TTC549 (cell line): ENCODE measurements at regions not wholly inside any gene's neighbourhood (a gene's known extent, or its start where the extent isn't known, plus 50 kb on each side); places are given as distances from the start of the nearest gene placed in this dataset.
"Not testable (repeated sequence)": the region's sequence is repeated elsewhere in the genome, so short reads cannot be mapped to it uniquely, and the experiment has no call there.

ENCODE experiments used
- FAIRE-seq: peaks from 2 replicates; lab custom pipeline; 2012; peaks lifted over from hg19 to GRCh38; lab: Jason Lieb, UNC

DNA sequence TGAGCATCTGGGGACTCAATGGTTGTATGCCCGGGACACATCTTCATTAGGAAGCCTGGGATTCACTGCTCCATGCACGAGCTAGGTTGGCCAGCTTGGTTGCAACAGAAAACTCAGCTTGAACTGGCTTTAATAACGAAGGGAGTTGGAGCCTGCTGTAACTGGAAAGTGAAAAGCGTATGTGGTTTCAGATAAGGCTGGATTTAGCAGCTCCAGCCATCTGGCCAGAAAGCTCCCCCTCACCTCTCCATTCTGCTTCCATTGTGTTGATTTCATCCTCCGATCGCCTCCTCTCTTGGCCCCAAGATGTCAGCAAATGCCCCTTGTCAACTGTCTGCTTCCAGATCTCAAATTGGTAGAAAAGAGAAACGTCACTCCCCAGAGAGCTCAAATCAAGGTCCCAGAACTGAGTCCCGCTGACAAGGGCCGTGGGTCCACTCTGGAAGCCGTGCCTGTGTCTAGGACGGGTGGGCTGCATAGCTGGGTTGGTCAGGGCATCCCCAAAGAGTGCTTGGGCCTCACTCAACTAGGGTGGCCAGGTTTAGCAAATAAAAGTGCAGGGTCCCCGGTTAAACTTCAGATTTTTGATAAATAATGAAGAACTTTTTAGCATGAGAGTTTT is 117.0 kb upstream of the PMEPA1 start:
- no peak for FAIRE-seq

DNA sequence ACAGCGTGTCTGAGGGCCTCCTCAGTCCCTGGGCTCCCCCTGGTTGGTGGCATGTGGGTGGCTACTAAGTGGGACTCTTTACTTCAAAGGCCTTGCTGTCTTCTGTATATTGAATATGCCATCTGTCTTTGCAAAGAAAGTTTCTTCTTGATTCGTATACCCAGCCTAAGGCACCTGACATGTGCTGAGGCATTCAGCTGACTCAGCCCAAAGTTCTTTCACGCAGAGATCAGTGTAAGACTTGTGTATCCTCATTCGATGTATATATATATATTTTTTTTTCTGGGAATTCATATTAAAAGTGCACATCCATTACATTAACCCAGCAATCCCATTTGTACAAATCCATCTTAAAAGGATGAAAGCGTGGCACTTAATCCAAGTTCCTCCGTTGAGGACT is 115.1 kb upstream of the PMEPA1 start:
- no peak for FAIRE-seq

DNA sequence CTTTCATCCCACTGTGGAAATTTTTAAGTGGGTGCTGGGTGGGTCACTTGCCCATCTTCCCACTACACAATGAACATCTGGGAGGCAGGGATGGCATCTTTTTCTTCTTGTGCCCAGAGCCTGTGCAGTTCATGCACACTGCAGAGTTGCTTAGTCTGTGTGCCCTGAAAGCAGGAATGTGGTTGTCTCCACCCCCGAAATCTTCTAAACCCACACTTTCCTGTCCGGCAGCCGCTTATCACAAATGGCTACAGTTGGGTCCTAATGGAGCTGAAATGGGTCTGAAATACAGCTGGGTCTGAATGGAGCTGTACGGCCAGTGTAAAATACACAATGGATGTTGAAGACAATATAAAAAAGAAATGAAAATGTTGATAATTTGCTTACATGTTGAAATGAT is 112.1 kb upstream of the PMEPA1 start:
- FAIRE-seq, result no peak

DNA sequence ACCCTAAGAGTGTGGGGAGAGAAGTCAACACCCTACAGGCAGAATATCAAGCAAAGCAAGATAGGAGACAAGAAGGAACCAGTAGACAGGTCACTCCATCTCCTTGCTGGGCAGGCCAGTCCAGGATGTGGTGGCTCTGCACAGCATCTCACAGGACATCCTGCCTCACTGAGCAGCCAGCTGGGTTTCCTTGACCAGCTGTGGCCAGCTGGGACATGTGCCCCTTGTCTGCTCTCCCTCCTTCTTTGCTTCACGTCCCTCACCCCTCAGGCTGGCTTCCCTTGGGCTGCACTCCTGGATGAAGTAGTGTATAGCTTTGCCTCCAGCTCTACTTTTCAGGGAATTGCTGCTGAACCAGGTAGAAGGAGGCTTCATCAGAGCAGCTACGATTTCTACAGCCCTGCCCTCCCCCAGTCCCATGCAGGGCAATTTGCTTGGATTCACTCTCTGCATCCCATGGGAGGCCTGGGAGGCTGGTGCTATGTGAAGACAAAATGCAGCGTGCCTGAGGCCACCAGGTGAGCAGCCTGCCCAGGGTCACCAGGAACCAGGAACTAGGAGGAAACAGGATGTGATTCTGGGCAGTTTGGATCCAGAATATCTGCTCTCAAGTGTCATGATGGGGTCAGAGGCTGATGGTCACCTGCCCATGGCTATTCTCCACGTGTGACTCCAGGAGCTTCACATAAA is 110.0 kb upstream of the PMEPA1 start:
- FAIRE-seq, result no peak

DNA sequence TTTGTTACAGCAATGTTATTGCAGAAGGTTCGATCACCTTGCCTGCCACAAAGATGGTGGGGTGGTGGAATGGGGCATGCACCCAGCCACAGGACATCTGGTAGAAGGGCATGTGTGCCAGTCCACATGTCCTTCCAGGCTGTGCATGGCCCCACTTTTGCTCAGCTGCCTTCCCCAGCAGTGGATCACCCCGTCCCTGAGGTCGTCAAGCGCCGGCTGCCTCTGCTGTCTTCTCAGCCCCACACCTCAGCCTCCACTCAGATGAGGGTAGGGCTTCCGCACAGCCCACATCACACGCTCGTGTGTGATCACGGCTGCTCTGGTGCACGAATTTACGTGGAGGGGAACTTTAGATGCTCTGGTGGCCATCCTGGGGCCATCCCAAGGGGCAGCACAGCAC is 109.5 kb upstream of the PMEPA1 start:
- no peak for FAIRE-seq

DNA sequence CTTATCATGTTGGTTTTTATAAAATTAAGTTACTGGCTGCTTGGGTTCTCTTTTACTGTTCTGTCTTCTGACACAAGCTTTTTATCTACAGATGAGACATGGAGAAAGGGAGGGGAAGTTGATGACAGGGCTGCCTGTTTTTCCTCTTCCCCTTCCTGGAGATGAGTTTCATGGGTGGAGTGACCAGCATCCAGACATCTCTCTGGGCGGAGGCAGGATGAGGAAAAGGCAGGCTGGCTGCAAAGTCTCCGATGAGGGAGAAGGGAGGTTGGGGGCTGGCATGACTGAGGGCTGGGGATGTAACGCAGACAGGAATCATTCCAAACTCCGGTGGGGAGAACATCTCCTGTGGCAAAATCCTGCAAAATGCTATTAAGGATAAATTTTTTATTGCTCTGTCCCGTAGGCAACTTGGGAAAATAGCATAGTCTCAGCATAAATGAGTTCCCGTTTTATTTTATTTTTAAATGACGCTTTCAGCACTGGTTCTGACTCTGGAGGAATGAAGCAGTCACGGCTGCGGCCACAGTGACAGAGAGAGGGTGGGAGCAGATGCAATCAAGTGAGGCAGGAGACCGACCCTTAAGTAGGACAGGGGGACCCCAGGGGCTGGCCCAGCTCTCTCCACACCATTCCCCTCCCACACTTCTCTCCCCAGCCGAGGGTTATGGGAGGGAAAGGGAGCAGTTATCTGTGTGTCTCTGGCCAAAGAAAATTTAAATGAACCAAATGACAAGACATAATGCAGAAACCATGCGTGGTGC is 108.8 kb upstream of the PMEPA1 start:
- FAIRE-seq, result no peak

DNA sequence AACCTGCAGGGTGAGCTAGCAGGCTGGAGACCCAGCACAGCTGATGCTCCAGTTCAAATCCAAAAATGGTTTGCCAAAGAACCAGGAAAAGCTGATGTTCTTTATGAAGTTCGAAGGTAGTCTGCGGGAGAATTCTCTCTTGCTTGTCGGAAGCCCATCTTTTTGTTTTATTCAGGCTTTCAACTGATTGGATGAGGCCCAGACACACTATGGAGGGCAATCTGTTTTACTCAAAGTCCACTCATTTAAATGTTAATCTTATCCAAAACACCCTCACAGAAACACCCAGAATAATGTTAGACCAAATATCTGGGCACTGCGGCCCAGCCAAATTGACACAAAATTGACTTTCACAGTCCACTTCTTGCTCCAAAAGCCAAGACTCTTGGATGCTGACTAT is 105.6 kb upstream of the PMEPA1 start:
- no peak for FAIRE-seq

DNA sequence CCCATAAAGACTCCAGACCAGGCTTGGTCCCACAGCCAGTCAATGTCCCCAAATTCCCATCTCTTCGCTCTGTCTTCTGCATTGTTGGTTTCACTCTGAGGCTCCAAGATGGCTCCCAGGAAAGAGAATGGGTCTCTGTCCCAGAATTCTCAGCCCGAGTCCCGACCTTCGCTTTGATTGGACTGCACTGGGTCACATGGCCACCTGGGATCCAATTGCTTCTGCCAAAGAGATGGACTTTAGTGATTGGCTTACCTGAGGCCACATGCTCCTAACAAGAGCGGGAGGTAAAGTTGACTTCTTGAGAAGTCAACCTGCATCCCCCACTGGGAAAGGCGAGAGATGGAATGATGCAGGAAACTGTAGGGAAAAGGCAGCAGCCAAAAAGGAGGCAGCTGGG is 104.7 kb upstream of the PMEPA1 start:
- no peak for FAIRE-seq

DNA sequence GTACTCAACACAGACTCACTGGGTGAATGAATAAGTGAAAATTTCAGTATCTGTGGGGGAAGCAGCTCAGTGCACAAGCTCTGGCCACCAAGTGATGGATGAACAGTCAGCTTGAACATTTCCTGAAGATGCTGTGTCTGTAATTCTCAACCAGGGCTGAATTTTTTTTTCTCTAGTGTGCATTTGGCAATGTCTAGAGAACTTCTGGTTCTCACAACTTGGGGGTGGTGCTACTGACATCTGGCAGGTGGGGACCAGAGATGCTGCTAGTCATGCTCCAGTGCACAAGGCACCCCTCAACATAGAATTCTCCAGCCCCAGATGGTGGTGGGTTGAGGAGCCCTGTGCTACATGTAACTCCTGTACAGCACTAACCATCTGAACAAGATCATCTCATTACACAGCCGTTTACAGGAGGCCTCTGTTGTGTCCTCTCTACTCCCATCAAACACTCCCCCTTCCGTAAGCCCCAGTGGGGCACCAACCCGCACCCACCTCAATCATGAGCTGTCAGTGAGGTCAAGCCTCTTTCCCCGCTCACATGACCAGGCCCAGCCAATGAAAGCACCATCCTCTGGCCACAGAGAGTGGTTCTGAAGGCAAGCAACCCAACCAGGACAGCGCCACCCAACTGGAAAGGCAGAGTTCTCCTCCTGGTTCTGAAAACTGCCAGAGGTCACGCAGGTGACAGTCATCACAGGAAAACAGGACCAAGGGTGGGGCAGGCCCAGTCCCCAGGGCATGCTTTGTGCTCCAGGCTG is 103.9 kb upstream of the PMEPA1 start:
- no peak for FAIRE-seq

DNA sequence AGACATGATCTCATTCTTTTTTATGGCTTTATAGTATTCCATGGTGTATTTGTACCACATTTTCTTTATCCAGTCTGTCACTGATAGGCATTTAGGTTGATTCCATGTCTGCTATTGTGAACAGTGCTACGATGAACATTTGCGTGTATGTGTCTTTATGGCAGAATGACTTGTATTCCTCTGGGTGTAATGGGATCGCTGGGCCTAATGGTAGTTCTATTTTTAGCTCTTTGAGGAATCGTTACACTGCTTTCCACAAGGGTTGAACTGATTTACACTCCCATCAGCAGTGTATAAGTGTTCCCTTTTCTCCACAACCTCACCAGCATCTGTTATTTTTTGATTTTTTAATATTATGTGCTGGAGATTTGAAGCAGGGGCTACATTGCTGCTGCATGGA is 102.8 kb upstream of the PMEPA1 start:
- not testable (repeated sequence) for FAIRE-seq

DNA sequence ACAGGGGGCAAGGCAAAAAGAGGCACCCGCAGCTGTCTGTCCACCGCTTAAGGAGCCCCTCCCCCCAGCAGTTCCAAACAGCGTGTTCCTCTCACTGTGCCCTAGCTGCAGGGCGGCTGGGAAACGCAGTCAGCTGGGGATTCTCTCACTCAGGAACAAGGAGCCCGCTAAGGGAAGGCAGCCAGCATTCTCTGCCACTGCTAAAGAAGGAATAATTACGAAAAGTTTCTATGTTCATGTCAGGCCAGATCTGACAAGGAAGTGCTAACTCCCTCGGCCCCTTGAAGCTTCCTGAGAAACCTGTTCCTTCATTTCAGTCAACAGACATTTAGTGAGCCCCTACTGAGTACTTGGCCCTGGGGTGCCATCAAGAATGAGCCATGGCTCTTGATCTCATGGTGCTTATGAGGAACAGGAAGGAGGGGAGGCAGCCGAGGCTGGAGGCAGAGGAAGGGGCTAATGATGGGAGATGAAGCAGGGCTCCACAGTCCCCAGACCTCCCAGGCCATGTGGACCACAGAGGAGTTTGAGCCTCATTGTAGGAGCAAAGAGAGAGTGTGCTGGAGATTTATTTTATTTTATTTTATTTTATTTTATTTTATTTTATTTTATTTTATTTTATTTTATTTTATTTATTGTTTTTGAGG is 101.7 kb upstream of the PMEPA1 start:
- no peak for FAIRE-seq

DNA sequence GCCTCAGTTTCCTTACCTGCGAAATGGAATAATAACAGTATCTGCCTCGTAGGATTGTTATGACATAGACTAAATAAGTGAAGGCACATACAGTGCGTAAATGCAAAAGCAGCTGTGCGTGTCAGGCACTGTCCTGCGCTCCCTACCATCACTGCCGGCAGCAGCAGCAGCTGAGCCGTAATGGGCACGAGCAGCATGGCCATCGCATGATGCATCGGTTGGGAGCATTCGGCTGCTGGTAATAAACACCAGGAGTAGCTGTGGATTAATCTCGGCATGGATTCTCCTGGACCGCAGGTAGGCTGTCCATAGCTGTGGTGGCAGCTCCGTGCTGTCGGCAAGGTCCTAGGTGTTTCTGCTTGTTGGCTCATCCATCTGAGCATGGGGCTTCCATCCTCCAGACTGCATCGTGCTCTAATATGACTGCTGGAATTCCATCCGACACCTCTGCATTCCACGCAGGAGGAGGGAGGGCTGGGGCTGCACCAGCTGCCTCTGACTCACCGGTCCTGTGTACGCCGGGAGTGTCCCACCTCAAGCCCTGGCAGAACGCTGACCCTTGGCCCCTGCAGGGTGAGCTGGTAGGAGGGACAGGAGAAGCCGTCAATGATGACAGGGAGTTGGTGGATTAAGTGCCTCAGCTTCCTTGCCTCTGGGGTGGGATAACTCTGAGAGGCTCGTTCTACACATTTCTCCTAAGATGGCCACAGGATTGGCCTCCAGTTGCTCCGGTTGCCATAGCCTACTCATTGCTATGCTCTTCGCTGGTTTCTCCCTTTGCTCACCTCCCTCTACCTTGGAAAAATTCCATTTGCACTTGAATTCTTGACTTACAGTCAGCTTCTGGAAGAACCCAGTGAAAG is 100.9 kb upstream of the PMEPA1 start:
- FAIRE-seq, result no peak

DNA sequence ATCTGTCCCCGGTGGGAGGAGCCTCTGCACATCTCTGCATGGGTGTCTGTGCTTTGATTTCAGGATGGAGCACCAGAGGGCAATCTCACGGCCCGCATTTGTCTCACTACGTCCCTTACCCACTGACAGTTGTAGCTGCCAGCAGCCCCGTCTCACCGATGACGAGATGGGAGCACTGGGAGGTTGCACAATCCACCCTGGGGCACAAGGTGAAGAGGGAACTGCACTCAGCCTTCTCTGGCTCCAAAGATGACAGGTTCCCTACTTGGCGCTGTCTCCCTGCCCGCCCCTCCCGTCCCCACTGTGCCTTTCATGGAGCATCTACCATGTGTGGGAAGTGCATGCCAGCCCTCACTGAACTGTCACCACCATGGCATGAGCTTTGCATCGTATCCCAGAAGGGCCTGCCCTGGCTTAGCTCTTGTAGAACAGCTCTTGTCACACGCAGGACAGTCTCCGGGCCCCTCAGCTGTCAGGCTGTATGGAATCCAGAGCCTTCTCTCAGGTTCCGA is 99.9 kb upstream of the PMEPA1 start:
- FAIRE-seq, result no peak

DNA sequence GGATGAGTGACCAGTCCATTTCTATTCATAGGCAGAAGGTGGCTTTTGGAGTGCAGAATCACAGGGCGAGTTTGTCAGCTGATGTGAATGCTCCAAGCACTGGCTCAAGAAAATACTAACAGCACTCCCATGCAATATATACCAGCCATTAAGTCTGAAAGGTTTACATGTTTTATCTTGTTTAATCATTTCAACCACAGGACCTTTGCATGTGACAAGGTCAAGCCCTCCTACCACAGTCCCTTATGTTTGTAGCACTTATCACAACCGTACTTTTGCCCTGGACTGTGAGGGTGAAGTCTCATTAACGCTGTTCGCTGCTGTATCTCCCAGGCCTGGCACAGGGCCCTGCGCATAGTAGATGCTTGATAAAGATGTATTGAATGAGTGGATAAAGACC is 99.3 kb upstream of the PMEPA1 start:
- FAIRE-seq, result no peak

DNA sequence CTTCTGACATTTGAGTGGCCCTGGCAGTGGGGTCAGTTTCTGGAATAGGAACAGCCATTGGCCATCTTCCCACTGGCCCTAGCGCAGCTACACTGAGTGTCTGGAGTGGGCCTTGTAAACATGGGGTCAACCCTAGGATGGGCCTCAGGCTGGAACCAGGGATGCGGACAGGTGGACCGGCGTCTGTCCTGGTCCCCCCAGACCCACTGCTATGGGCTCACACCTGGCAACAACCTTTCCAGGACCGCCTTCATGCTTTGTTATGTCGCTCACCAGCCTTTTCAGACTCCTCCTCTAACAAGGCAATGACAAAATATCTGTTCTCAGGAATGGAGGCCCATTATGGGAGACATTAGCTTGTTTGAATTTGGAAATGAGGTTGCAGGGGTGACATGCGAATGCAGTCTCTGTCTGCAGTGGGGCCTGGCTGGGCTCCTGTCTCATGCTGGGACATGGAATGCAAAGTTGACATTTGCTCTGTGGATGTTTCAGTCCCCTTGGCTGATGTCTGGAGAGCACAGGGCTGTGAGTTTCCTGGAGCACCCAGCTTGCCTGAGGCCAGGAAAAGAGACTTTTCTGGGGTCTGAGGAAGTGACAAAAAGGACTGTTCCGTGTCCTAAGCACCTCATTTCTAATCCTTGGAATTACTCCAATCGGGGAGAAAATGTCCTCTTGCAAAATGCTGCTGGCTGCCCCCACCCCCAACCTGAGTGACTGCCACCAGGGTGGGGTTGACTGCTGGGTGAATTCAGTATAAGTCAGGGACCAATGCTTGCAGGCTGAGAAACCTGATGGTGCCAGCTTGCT is 98.7 kb upstream of the PMEPA1 start:
- no peak for FAIRE-seq

DNA sequence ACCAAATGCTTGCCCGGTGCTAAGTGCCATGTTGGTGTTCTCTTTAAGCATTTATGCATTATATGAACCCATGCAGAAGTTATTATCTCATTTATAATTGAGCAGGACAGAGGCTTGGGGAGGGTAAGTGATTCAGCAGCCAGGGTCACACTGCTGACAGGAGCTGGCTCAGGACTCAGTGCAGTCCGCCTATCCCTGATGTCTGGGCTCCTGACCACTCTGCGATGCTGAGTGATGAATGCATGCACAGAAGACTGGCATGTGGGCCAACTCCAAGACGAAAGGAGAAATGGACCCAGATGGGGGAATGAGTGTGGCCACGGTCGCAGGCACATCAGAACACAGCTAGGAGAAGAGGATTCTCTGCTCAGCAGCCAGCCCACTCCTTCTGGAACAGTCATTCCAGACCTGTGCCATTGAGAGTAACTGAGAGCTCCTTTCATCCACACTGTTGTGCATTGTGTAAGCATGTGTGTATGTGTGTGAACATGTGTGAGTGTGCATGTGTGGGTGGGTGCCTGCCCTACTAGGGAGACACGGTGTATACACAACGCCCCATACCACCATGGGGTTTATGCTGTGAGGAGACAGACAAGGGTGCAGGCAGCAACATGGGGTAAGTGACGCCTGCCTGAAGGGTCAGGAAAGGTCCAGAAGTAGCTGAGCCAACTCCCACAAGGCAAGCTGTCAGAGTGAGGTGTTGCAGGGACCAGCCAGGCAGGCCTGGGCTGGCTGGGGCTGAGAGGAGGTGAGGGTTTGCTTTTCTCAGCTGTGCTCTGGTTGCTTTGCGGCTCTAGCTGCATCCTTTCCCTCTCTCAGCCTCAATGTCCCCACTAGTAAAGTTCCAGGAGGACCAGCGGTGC is 97.8 kb upstream of the PMEPA1 start:
- no peak for FAIRE-seq

DNA sequence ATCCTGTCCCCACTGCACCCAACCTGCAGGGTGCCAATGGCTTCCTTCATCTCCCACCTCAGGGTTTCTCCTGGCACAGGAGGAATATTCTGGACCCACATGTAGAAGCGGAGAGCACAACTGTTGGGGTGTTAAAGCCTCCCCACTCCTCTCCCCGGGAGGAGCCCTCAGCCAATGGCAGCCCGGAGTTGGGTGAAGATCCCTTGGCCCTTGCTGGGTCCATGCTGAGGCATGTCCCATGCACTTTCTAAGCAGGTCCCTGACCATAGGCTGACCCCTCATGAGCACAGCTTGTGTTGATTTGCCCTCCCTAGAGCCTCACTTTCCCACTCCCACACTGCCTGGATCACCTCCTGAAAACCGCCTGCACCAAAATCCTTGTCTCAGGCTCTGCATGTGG is 97.2 kb upstream of the PMEPA1 start:
- no peak for FAIRE-seq

DNA sequence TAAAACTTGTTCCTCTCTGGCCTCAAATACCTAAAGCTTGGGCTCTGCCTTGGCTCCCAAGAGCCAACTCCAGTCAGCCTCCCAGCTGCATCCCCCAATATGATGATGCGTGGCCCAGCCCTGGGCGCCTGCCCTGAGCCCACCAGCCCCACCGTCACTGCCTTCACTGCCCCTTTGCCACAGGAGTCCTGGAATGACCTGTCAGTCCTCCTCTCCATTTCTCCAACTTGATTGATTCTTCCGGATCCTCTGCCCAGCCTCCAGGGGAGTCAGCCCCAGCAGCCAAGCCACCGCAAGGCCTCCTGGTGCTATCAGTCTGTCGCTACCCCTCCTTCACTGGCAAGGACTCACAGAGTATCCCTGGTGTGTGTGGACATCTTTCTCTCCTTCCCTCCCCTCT is 96.7 kb upstream of the PMEPA1 start:
- no peak for FAIRE-seq

DNA sequence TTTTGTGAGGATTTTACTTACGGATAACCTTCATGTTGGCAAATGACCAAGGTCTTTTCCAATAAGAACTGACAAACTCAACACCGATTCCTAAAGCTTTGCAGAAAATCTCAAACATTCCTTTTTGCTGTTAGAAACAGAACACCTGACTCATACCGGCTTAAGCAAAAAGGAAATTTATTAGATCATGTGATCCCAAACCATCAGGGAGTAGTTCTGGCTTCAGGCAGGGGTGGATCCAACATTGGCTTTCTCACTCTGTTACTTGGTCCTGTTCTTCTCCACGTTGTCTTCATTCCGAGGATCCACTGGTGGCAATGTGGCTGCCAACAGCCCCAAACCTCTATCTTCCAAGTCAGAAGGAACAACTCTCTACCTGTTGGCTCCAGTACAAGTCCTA is 95.9 kb upstream of the PMEPA1 start:
- FAIRE-seq, result no peak
